GM18502 (cell line): ENCODE measurements at regions not wholly inside any gene's neighbourhood (a gene's known extent, or its start where the extent isn't known, plus 50 kb on each side); places are given as distances from the start of the nearest gene placed in this dataset.

Source experiments
- ATAC-seq: cut with Tn5 transposase; IDR thresholded peaks from one replicate; pipeline ENCODE4 v1.9.1; 2021; ENCODE audit warnings: mild to moderate bottlenecking; ENCODE audit not compliant: unreplicated experiment, poor library complexity

DNA sequence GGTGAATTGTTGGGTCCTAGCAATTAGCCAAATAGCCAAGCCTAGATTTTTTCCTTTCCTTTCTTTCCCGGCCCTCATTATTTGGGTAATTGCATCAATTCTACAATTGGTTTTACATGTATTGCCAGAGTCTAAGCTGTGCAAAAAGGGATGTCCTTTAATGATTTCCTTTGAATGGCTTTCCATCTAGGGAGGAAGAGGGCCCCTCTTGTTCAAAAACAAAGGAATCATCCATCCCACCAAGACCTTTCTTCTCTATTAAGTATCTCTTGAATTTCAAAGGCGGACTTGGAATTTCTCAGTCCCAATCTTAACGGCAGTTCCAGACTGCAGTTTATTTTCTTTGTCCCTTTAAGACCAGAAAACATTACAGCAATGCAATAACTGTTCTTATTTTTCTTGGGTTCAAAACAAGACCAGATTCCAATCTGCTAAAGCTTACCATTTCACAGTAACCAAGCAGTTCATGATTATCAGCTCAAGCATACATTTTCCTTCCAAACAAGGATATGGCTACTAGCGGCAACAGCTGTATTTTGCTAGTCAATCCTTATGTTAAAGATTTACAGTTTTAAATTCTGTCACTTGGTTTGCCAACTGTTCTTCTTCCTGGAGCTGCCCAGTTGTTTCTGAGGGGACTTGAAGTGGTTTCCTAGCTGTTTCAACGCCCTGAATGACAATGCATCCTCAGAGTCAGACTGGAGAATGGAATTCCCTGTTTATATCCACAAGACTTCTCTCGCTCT, 91.4 kb upstream of the LRIG1 start:
- ATAC-seq: no peak

GRCh38 chr3:66592927-66593625, 92.3 kb upstream of the LRIG1 start:
- ATAC-seq: no peak

- ATAC-seq: no peak
These were observed 93.2 kb upstream of the LRIG1 start for GRCh38 chr3:66593978-66594377.

- no peak for ATAC-seq
These were observed 96.6 kb upstream of the LRIG1 start for GRCh38 chr3:66597308-66597863.

DNA sequence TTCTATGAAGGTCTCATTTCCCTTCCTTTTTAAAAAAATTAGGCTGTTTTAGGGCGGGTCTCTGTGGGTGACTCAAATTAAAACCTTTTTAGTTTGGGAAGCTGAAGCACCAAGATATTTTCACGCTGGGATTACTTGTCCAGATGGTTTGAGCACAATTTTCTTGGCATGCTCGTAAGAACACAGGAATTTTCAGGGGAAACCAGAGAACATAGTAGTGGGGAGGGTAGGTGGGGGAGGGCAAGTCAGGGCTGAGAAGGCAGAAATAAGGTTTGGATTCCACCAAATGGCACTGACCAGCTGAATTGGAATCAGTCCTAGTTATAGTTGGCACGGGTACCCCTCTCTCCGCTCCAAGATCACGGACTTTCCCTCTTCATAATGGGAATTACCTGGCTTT, 97.3 kb upstream of the LRIG1 start:
- no peak for ATAC-seq

GRCh38 chr3:66602237-66602636, 101.4 kb upstream of the LRIG1 start:
- no peak for ATAC-seq

- ATAC-seq: no peak
These were observed 101.9 kb upstream of the LRIG1 start for GRCh38 chr3:66602691-66603090.

- no peak for ATAC-seq
These were observed 102.4 kb upstream of the LRIG1 start for GRCh38 chr3:66603151-66603611.

DNA sequence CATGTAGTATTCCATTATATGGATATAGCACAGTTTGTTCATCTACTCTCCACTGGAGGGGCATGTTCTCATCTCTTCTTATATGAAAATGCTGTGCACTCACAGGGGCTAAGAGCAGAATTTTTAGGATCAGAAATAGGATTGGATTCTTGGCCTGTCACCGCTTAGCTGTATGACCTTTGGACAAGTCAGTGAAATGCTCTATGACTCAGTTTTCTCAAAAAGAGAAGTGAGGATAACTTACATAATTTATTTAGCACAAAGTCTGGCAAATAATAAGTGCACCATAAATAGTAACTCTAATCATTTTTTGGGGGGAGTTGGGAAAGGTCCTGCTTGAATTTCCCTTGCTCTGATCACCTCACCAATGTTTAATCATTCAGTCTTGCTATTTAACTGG, 103.7 kb upstream of the LRIG1 start:
- no peak for ATAC-seq

- ATAC-seq: no peak
These were observed 105.3 kb upstream of the LRIG1 start for GRCh38 chr3:66606126-66606525.

DNA sequence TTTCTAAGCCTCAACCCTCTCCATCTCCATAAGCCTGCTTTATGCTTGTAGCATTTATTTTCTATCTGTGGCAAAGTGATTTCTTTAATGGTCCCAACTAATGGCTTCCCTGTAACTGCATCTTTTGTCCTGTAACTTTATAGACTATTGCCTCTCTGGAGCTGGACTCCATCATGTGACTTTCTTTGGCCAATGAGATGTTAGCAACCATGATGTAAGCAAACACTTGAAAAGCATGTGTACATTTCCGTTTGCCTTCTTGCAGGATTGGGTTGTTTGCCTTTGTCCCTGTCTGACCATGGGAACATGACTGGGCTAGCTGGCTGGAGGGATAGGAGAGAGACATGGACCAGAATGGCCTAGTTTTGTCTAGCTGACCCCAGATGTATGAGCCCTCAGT, 106.0 kb upstream of the LRIG1 start:
- no peak for ATAC-seq

GRCh38 chr3:66609660-66610561, 109.1 kb upstream of the LRIG1 start:
- ATAC-seq: no peak

- no peak for ATAC-seq
These were observed 109.7 kb upstream of the LRIG1 start for GRCh38 chr3:66610562-66610909.

DNA sequence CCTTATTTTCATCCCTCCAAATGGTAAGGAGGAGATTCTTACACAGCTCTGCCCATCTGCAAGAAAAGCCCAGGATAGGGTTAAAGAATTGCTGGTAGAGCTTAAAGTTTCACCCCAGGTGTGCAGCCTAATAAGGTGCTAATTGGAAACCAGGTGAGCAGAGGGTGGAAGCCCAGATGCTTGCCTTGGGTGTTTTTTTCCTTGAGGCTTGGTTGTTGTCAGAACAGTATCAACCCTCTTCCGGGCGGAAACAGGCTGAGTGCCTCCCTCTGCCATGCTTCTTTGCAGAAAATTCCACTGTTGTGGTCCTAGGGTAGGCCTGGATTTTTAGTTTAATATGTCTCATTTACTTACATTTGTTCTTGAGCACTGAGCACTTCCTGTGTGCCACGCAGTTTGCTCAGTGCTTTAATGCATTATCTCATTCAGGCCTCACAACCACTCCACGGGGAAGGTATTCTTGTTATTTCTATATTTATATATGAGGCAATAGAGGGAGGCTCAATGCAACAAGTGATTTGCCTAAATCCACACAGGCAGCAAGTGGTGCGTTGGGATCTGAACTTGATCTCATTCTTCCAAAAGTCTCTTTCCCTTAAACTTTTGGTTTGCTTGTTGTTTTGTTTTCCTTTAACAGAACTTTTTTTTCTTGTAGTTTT, 115.0 kb upstream of the LRIG1 start:
- ATAC-seq: no peak

GRCh38 chr3:66617351-66617750, 116.5 kb upstream of the LRIG1 start:
- no peak for ATAC-seq

GRCh38 chr3:66618066-66618465, 117.2 kb upstream of the LRIG1 start:
- no peak for ATAC-seq

DNA sequence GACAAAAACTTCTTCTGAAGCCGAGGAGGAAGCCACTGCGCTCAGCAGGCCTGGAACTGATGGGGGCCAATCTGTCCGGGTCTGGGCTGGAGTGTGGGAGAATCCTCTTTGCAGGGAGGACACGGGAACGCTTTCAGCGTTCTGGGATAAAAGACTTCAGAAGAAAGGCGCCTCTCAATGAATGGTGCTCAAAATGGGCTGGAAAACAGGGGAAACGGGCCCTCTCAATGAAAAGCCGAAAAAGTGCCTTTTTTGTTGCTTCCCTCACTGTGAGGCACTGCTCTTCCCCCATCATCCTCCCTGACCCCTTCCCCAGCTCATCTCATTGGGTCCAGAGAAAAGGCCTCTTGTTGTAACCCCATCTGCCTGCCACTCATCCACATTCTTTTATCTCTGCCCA, 119.5 kb upstream of the LRIG1 start:
- no peak for ATAC-seq

GRCh38 chr3:66622756-66623457, 122.1 kb upstream of the LRIG1 start:
- no peak for ATAC-seq

DNA sequence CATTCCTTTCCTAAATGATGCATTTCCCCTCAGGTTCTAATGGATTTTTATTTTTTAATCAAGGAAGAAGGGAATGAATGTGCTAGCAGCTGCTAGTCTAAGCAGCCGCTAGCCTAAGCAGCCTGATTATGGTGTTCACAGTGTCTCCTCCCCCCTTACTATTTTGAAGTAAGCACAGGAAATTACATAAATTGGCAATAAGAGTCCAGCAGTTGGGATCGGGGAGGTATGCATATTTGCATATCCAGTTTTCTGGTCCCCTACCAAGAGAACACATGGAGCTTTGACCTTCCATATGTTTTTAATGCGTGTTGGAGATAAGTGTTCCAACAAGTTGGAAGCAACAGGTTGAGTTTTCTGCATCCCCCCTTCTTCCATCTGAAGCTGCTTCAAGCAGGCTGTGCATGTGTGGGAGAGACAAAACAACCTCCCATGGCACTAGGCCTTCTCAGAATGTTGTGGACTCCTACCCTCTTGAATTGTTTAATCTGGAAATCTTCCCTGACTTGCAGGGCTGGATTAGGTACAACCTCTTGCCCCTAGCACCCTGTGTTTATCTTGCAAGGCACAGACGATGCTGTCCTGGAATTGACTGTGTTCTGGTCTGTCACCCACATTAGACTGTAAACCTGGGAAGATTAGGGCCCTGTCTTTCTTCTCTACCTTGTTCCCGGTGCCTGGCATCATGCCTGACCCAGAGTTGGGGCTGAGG, 124.8 kb upstream of the LRIG1 start:
- no peak for ATAC-seq
